ENCODE measurements at regions not wholly inside any gene's neighbourhood (a gene's known extent, or its start where the extent isn't known, plus 50 kb on each side); places are given as distances from the start of the nearest gene placed in this dataset.
A peak's percentile ranks its signal among the peaks of the same experiment; 100 is the strongest.

DNA sequence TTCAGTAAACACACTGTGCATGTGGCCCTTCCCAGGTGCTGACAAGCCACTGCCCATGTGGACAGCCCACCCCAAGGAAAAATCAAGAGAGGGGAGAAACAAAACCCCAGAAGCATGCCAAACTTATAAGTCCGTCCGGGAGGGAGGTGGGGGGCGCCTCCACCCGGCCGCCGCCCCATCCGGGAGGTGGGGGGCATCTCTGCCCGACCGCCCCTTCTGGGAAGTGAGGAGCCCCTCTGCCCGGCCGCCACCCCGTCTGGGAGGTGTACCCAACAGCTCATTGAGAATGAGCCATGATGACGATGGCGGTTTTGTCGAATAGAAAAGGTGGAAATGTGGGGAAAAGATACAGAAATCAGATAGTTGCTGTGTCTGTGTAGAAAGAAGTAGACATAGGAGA lies 53.8 kb upstream of the C2CD4B start:
- Mint-ChIP-seq H3K27ac (no peak overlapping the region), H3K36me3 (peaks cover 0 to 13% of the 10 kb centered on the region in 2 donors), H3K9me3 (peaks cover 5 to 35% (median 25%) of the 10 kb centered on the region in 7 donors), H3K4me1 (no peaks in the 10 kb centered on the region), H3K4me3 (no peak overlapping the region), H3K27me3 (peaks cover 0 to 10% (median 5%) of the 10 kb centered on the region in 3 donors)
- ATAC-seq (ENCODE audit: low read depth in 2 of 2), result no peak
- no peak for DNase-seq

DNA sequence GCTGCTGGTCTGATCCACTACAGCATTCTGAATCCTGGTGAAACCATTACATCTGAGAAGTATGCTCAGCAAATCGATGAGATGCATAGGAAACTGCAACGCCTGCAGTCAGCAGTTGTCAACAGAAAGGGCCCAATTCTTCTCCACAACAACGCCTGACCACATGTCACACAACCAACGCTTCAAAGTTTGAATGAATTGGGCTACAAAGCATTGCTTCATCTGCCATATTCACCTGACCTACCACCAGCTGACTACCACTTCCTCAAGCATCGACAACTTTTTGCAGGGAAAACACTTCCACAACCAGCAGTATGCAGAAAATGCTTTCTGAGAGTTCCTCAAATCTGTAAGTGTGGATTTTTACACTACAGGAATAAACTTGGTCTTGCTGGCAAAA lies 54.7 kb upstream of the C2CD4B start:
- no peaks in the 10 kb centered on the region for H3K4me1 Mint-ChIP-seq
- H3K36me3 Mint-ChIP-seq, result peaks cover 0 to 18% of the 10 kb centered on the region in 2 donors
- H3K9me3 Mint-ChIP-seq, result peaks cover 7 to 35% (median 26%) of the 10 kb centered on the region in 7 donors
- H3K4me3 Mint-ChIP-seq, result no peak overlapping the region
- H3K27me3 Mint-ChIP-seq, result peaks cover 5 to 10% (median 5%) of the 10 kb centered on the region in 3 donors
- DNase-seq, result no peak
- no peak overlapping the region for H3K27ac Mint-ChIP-seq
- no peak for ATAC-seq (ENCODE audit: low read depth in 2 of 2)

GRCh38 chr15:62223020-62223419 lies 57.9 kb upstream of the C2CD4B start:
- DNase-seq (no peak), ATAC-seq (ENCODE audit: low read depth in 2 of 2) (no peak)
- Mint-ChIP-seq H3K4me1 (no peaks in the 10 kb centered on the region), H3K36me3 (peaks cover 0 to 7% of the 10 kb centered on the region in 2 donors), H3K9me3 (peaks cover 1 to 11% (median 7%) of the 10 kb centered on the region in 7 donors), H3K27ac (no peak overlapping the region), H3K4me3 (no peak overlapping the region), H3K27me3 (peaks cover 10 to 17% (median 14%) of the 10 kb centered on the region in 3 donors)

DNA sequence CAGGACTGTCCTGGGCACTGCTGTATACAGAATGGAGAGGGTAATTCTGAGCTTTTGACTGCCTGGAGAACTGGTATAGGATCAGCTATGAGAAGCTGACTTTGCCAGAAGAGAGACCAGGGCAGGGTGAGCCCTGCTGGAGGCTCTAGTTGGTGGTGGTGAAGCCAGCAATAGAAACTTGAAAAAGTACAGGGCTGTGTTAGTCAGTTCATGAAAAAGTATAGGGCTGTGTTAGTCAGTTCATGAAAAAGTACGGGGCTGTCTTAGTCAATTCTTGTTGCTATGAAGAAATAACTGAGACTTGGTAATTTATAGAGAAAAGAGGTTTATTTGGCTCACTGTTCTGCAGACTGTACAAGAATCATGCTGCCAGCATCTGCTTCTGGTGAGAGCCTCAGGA lies 63.5 kb upstream of the C2CD4B start:
- ATAC-seq (ENCODE audit: low read depth in 2 of 2) (no peak), DNase-seq (no peak)
- Mint-ChIP-seq H3K27me3 (peaks cover 9 to 30% (median 16%) of the 10 kb centered on the region in 3 donors), H3K27ac (no peak overlapping the region), H3K9me3 (peaks cover 0 to 5% (median 0%) of the 10 kb centered on the region in 7 donors), H3K36me3 (peaks cover 0 to 7% of the 10 kb centered on the region in 2 donors), H3K4me3 (no peak overlapping the region), H3K4me1 (no peaks in the 10 kb centered on the region)

DNA sequence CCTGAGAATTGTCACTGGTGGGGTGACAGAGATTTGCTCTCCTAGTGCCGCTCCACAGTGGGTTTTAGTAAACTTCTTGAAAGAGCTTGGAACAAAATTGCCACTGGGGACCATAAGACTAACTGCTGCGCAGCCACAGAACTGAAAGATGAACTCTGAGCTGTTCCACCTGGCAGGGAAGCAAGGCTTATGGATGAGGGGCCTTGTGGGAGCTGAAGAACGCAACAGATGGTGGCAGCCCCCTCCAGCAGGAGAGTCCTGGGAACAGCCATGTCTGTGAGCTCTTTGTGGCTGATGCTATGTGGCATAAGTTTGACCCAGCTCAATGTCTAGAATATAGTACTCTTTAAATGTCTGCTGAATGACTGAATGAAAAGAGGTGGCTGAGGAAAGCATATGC lies 66.8 kb upstream of the C2CD4B start:
- Mint-ChIP-seq H3K4me3 (no peak overlapping the region), H3K27me3 (peaks cover 9 to 25% (median 12%) of the 10 kb centered on the region in 3 donors), H3K9me3 (peaks cover 0 to 16% (median 0%) of the 10 kb centered on the region in 7 donors), H3K4me1 (no peaks in the 10 kb centered on the region), H3K27ac (peak overlapping the region in 1 of 6 donors; percentile 21), H3K36me3 (no peaks in the 10 kb centered on the region)
- DNase-seq, result no peak
- no peak for ATAC-seq (ENCODE audit: low read depth in 2 of 2)

DNA sequence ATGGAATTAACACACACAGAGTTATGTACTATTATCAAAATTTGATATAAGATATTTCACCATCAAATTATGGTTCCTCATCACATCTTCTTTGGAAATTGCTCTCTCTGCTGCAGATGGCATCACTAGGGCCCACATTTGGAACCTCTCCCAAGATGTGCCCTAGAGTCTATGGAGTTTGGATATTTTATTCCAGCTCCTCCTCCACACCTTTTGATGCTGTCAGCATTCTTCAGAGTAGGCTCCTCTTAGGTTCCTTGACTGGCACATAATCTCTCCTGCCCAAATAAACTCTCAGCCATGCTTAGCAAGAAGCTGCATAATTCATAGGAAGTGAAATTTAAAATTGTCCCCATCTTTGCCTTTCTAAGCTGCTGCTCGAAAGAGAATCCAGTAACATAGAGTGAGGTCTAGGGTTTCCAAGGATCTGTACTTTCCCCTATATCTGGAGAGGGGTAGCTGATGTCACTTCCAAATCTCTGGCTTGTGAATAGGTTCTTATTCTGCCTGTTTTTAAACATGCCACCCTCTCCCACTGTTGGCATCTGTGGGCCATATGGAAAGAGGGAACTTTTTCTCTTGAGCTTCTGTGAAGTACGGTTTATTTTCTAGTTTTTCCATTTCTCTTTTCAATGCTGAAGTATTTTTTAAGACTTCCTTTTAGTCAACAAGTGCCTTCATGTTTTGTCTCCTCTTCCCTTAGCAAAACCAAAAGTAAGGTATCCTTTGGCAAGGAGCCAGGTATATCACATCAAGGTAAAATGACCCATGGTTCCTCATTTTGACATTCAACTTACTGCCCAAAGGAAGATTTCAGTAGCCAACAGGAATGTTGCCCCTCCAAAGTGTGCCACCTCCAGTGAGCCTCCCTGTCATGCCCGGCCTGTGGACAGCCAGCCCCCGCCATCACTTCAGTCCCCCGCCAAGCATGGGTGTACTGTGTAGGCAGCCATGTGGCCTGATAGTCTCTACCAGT lies 75.3 kb upstream of the C2CD4B start:
- peaks cover 0 to 18% (median 8%) of the 10 kb centered on the region in 7 donors for H3K9me3 Mint-ChIP-seq
- H3K4me1 Mint-ChIP-seq, result no peaks in the 10 kb centered on the region
- H3K4me3 Mint-ChIP-seq, result no peak overlapping the region
- H3K27ac Mint-ChIP-seq, result peak overlapping the region in 1 of 6 donors; percentile 62
- H3K27me3 Mint-ChIP-seq, result peaks cover 0 to 14% (median 5%) of the 10 kb centered on the region in 3 donors
- no peak for ATAC-seq (ENCODE audit: low read depth in 2 of 2)
- no peaks in the 10 kb centered on the region for H3K36me3 Mint-ChIP-seq
- DNase-seq, result no peak

DNA sequence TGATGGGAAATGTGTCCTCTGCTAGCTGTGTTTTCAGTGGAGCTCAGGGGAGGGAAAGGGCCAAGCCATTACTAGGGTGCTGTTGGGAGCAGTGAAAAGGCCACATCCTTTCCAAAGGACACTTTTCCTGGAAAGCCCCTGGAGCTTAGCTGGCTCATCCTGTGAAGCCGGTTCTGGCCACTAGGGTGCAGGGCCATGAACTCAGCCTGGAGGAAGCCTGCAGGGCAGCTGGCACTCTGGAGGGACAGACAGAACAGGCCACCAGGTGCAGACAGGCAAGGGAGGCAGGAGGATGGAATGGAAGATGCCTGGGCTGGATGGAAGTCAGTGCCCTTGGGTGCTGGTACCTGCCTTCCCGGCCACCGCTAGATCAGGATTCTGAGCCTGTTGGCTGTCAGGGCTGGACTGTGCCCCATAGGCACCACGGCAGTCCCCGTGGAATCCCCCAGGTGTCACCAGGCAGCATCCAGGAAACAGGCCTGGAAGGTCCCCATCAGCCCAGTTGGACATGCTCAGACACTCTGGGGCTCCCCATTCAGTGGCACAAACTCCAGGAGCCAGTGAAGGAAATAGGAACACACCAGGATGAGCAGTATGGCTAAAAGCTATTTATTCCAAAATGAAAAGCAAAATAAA lies 76.2 kb upstream of the C2CD4B start:
- ATAC-seq (ENCODE audit: low read depth in 2 of 2) (no peak), DNase-seq (no peak)
- H3K27ac Mint-ChIP-seq, result peak overlapping the region in 1 of 6 donors; percentile 62
- no peak overlapping the region for H3K4me3 Mint-ChIP-seq
- no peaks in the 10 kb centered on the region for H3K4me1 Mint-ChIP-seq
- H3K27me3 Mint-ChIP-seq, result peaks cover 0 to 14% (median 6%) of the 10 kb centered on the region in 3 donors
- H3K9me3 Mint-ChIP-seq, result peaks cover 0 to 14% (median 8%) of the 10 kb centered on the region in 7 donors
- no peaks in the 10 kb centered on the region for H3K36me3 Mint-ChIP-seq

DNA sequence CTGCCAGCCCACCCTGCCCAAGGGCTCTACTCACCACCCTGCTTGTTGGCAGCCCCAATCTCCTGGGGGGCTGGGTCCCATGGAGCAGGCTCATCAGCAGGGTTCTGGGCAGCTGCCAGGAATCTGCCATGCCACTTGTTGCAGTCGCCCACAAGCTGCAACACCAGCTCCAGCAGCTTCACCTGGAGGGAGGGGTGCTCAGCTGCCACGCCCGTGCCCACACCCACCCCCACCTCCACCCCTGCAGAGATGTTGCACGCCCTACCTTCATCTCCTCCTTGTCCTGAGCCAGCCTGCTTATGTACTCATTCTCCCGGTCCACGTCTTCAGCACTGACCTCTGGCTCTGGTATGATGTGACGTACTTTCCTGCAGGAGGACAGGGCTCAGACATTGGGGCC lies 77.9 kb upstream of the C2CD4B start:
- Mint-ChIP-seq H3K36me3 (no peaks in the 10 kb centered on the region), H3K4me3 (peak overlapping the region in 1 of 8 donors; percentile 74), H3K4me1 (no peaks in the 10 kb centered on the region), H3K27ac (peak overlapping the region in 1 of 6 donors; percentile 39), H3K9me3 (peaks cover 0 to 9% (median 8%) of the 10 kb centered on the region in 7 donors), H3K27me3 (peaks cover 0 to 20% (median 15%) of the 10 kb centered on the region in 3 donors)
- ATAC-seq (ENCODE audit: low read depth in 2 of 2) (no peak), DNase-seq (no peak)

DNA sequence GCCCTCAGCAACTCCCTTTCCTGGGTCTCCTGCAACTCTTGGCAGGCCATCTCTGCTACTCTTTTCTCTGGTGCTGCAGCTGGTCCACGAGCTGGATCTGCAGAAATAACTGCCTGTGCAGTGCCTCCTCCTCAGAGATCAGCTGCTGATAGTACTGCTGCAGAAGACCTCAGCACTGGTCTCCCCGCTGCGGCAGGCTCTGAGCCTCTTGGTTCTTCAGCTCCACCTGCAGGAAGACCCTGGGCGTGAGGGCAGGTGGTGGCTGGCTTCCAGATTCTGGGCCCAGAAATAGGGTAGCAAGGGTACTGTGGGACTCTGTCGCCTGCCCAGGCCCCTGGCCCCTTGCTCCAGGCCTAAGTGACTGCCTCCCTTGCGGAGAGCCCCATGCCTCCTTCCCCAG lies 79.7 kb upstream of the C2CD4B start:
- Mint-ChIP-seq H3K36me3 (no peaks in the 10 kb centered on the region), H3K4me1 (no peaks in the 10 kb centered on the region), H3K27me3 (peaks cover 0 to 20% (median 16%) of the 10 kb centered on the region in 3 donors), H3K9me3 (peaks cover 0 to 2% (median 0%) of the 10 kb centered on the region in 7 donors), H3K27ac (no peak overlapping the region), H3K4me3 (no peak overlapping the region)
- ATAC-seq (ENCODE audit: low read depth in 2 of 2) (no peak), DNase-seq (no peak)

DNA sequence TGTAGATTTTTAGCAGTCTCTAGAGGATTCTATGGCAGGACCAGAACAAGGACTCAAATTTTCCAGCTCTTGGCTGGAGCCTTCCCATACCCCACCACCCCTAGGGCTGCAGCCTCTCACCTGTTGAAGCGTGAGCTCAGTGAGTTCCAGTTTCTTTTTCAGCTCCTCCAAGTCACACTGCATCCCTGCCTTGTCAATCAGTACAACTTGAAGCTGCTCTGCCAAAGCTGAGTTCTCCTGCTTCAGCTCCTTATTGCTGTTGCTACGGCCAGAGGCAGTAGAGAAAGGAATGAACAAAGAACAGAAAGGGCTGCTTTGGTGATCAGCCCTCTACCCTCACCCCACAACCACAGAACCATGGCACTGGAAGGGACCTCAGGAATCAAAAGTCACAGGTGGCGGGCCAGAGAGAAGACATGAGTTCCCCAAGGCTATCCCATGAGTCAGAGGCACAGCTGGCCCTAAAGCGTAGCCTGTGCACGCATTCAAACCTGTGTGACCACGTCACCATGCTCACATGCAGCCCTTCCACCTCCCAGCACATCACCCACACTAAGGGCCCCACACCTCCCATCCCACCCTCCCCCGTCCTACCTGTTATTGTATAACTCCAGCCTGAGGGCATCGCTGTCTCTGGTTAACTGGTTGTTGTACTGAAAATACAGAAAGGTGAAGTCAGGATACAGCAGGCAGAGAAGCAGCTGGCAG lies 83.3 kb upstream of the C2CD4B start:
- Mint-ChIP-seq H3K36me3 (no peaks in the 10 kb centered on the region), H3K9me3 (peaks cover 0 to 2% (median 0%) of the 10 kb centered on the region in 7 donors), H3K27me3 (peaks cover 3 to 20% (median 16%) of the 10 kb centered on the region in 3 donors), H3K27ac (no peak overlapping the region), H3K4me3 (no peak overlapping the region), H3K4me1 (no peaks in the 10 kb centered on the region)
- ATAC-seq (ENCODE audit: low read depth in 2 of 2), result no peak
- DNase-seq, result no peak

GRCh38 chr15:62249501-62249900 lies 84.4 kb upstream of the C2CD4B start:
- peaks cover 0 to 2% (median 0%) of the 10 kb centered on the region in 7 donors for H3K9me3 Mint-ChIP-seq
- H3K27me3 Mint-ChIP-seq, result peaks cover 4 to 23% (median 18%) of the 10 kb centered on the region in 3 donors
- DNase-seq (no peak), ATAC-seq (ENCODE audit: low read depth in 2 of 2) (no peak)
- no peaks in the 10 kb centered on the region for H3K36me3 Mint-ChIP-seq
- H3K4me1 Mint-ChIP-seq, result no peaks in the 10 kb centered on the region
- H3K4me3 Mint-ChIP-seq, result no peak overlapping the region
- H3K27ac Mint-ChIP-seq, result no peak overlapping the region

- no peak overlapping the region for H3K4me3 Mint-ChIP-seq
- no peak for DNase-seq
- H3K4me1 Mint-ChIP-seq, result no peaks in the 10 kb centered on the region
- no peak for ATAC-seq (ENCODE audit: low read depth in 2 of 2)
- peaks cover 7 to 30% (median 25%) of the 10 kb centered on the region in 3 donors for H3K27me3 Mint-ChIP-seq
- no peak overlapping the region for H3K27ac Mint-ChIP-seq
- H3K9me3 Mint-ChIP-seq, result peaks cover 0 to 2% (median 0%) of the 10 kb centered on the region in 7 donors
- H3K36me3 Mint-ChIP-seq, result no peaks in the 10 kb centered on the region
These were observed 85.1 kb upstream of the C2CD4B start for GRCh38 chr15:62250186-62250585.

DNA sequence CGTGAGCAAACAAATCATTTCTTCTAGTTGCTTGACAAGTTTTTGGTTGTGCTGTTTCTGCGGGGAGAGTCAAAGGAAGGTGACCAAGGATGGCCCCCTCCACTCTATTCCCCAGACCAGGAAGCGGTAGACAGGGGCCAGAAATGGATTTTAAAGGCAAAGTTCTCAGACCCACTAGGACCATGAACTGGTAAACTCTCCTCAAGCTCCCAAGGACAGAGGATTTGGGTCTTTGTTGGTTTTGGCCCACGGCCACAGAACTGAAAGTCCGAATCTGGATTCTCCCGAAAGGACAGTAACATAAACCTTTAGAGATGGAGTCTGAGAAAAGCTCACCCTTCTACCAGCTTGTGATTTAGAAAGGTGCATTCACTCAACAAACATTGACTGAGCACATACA lies 85.9 kb upstream of the C2CD4B start:
- ATAC-seq (ENCODE audit: low read depth in 2 of 2) (no peak), DNase-seq (no peak)
- no peak overlapping the region for H3K27ac Mint-ChIP-seq
- H3K4me3 Mint-ChIP-seq, result no peak overlapping the region
- peaks cover 0 to 3% (median 0%) of the 10 kb centered on the region in 7 donors for H3K9me3 Mint-ChIP-seq
- H3K4me1 Mint-ChIP-seq, result no peaks in the 10 kb centered on the region
- H3K36me3 Mint-ChIP-seq, result no peaks in the 10 kb centered on the region
- peaks cover 7 to 34% (median 30%) of the 10 kb centered on the region in 3 donors for H3K27me3 Mint-ChIP-seq

All from naive B cell (primary cell).